SK-N-MC (cell line): ENCODE measurements at regions not wholly inside any gene's neighbourhood (a gene's known extent, or its start where the extent isn't known, plus 50 kb on each side); places are given as distances from the start of the nearest gene placed in this dataset.

ENCODE experiments used
- EZH2 ChIP-seq: fragments of 200-600 bp; sonication (generic); IDR thresholded peaks from one replicate; pipeline ENCODE4 v1.6.1; 2017; ENCODE audit warnings: antibody characterized with exemption
- FOXP2 ChIP-seq: optimal IDR thresholded peaks from 2 replicates; pipeline ENCODE3; 2011; ENCODE audit warnings: mild to moderate bottlenecking, moderate library complexity; ENCODE audit not compliant: insufficient read depth; ENCODE audit errors: extremely low read length, control extremely low read depth
- POLR2AphosphoS5 ChIP-seq: IDR thresholded peaks from 2 replicates; pipeline ENCODE4 v1.6.1; 2012; ENCODE audit warnings: mild to moderate bottlenecking, low read depth, low read length, borderline replicate concordance

- no peak for TF ChIP-seq POLR2AphosphoS5
- TF ChIP-seq EZH2, result no peak
- no peak for TF ChIP-seq FOXP2
These were observed 729.1 kb downstream of the BCL11A start for GRCh38 chr2:59824314-59824713.
